Right lobe of liver (tissue), 4 donors: ENCODE measurements at regions not wholly inside any gene's neighbourhood (a gene's known extent, or its start where the extent isn't known, plus 50 kb on each side); places are given as distances from the start of the nearest gene placed in this dataset.

Experiments used
- CTCF ChIP-seq, 4 donors: fragments of 200-600 bp in 3 of 4; fragments of 450-650 bp in 1 of 4; IDR thresholded peaks; one replicate each; pipeline versions ENCODE4 v1.5.1 to v1.8.0; 2016 to 2022; ENCODE audit warnings: antibody characterized with exemption in 4 of 4, mild to moderate bottlenecking in 2 of 4
- POLR2A ChIP-seq: fragments of 450-650 bp; IDR thresholded peaks from one replicate; pipeline ENCODE4 v1.6.1; 2017; ENCODE audit warnings: antibody characterized with exemption, mild to moderate bottlenecking
- donor health status: DM: no; HTN: no; CAD: no.
- donor health status: DM: no; HTN: no; CAD: no.
- donor health status: DM: no; HTN: yes; CAD: no.

- TF ChIP-seq CTCF (IDR thresholded peaks at IDR 0.05) (no peak), POLR2A (no peak)
Measured at GRCh38 chr11:39541945-39542351, 1917.5 kb downstream of the LRRC4C start.
